ENCODE measurements at regions not wholly inside any gene's neighbourhood (a gene's known extent, or its start where the extent isn't known, plus 50 kb on each side); places are given as distances from the start of the nearest gene placed in this dataset.

DNA sequence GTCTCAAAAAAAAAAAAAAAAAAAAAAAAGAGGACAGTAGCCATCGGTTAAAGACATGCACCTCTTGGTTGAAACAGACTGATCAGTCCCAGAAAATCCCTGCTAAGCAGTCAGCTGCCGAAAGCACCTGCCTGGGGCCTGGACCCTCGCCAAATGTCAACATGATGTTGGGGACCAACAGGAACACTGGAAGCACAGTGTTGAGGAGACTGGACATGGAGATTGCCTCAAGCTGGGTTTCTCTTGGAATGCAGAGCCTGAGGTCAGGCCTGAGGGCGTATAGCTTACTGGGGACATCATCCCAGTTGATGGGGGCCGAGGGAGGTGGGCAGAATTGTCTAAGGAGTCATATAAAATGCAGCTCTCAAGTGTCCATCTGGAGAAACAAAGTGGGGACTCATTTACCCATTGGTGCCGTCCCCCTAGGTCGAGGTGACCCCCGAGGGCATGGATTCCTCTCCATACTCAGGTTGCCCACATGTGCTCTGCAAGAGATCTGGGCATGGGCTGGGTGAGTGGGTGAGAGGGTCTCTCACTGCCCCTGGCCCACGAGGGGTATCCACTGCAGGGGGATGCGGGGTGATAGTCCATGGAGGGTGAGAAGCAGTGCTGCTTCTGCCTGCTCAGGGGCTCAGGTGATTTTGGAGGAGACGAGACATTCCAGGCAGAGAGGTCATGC lies 164.5 kb downstream of the URI1 start:
- Histone ChIP-seq H3K36me3 (no peaks in the 10 kb centered on the region), H3K4me1 (no peaks in the 10 kb centered on the region), H3K4me3 (no peak overlapping the region), H3K27me3 (ENCODE audit: low read depth) (peaks cover 4% of the 10 kb centered on the region), H3K9me3 (no peaks in the 10 kb centered on the region), H3K27ac (no peak overlapping the region)
- intact Hi-C loops (cut with DNase I), result no loop called here
- DNase-seq (no peak), ATAC-seq (no peak)
- TF ChIP-seq, protein P1, sequence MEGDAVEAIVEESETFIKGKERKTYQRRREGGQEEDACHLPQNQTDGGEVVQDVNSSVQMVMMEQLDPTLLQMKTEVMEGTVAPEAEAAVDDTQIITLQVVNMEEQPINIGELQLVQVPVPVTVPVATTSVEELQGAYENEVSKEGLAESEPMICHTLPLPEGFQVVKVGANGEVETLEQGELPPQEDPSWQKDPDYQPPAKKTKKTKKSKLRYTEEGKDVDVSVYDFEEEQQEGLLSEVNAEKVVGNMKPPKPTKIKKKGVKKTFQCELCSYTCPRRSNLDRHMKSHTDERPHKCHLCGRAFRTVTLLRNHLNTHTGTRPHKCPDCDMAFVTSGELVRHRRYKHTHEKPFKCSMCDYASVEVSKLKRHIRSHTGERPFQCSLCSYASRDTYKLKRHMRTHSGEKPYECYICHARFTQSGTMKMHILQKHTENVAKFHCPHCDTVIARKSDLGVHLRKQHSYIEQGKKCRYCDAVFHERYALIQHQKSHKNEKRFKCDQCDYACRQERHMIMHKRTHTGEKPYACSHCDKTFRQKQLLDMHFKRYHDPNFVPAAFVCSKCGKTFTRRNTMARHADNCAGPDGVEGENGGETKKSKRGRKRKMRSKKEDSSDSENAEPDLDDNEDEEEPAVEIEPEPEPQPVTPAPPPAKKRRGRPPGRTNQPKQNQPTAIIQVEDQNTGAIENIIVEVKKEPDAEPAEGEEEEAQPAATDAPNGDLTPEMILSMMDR (IDR thresholded peaks at IDR 0.05), result no peak

DNA sequence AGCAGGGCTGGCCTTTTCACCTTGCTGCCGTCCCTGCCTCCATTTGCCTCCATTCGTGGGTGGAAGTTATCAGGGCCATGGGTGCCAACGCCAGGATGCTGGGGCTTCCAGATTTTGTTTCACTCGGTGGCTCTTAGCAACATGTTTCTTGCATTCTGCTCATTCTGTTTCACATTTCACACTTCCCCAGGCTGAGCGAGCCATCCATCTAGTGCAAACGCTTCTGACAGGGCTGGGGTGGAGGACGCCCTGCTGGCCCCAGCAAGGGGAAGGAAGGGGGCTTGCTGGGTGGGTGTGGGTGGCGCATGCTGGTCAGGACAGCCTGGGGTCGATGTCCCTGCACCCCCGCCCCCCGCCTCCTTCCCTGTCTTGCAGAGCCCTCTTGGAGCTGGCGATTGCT lies 165.2 kb downstream of the URI1 start:
- H3K4me3 ChIP-seq, result no peak overlapping the region
- no peaks in the 10 kb centered on the region for H3K9me3 ChIP-seq
- ATAC-seq (no peak), DNase-seq (no peak)
- peaks cover 4% of the 10 kb centered on the region for H3K27me3 ChIP-seq (ENCODE audit: low read depth)
- no peaks in the 10 kb centered on the region for H3K4me1 ChIP-seq
- no peaks in the 10 kb centered on the region for H3K36me3 ChIP-seq
- TF ChIP-seq, protein P1 (IDR thresholded peaks at IDR 0.05), result no peak
- intact Hi-C loops (cut with DNase I), result no loop called here
- no peak overlapping the region for H3K27ac ChIP-seq

DNA sequence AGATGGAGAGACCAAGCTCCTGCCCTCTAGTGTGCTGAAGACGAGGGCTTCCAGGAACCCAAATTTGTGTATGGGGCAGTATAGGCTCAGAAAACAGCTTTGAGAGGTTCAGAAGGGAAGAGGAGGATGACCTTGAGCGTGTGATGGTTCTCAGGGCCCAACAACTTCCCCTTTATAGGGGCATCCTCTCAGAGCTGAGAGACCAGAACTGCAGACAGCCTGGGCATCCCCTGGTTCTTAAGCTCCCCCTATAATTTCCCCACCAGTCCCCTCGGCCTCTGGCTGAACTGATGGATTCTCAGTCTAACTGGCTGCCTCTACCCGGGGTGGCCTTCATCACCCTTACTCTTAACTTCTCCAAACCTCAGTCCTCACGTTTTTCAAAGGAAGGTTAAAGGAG lies 167.5 kb downstream of the URI1 start:
- TF ChIP-seq, protein P1 (IDR thresholded peaks at IDR 0.05), result no peak
- ATAC-seq, result no peak
- Histone ChIP-seq H3K36me3 (no peaks in the 10 kb centered on the region), H3K9me3 (no peaks in the 10 kb centered on the region), H3K4me1 (no peaks in the 10 kb centered on the region), H3K27me3 (ENCODE audit: low read depth) (peaks cover 8% of the 10 kb centered on the region), H3K4me3 (no peak overlapping the region), H3K27ac (no peak overlapping the region)
- DNase-seq, result no peak
- intact Hi-C loops (cut with DNase I), result no loop called here

DNA sequence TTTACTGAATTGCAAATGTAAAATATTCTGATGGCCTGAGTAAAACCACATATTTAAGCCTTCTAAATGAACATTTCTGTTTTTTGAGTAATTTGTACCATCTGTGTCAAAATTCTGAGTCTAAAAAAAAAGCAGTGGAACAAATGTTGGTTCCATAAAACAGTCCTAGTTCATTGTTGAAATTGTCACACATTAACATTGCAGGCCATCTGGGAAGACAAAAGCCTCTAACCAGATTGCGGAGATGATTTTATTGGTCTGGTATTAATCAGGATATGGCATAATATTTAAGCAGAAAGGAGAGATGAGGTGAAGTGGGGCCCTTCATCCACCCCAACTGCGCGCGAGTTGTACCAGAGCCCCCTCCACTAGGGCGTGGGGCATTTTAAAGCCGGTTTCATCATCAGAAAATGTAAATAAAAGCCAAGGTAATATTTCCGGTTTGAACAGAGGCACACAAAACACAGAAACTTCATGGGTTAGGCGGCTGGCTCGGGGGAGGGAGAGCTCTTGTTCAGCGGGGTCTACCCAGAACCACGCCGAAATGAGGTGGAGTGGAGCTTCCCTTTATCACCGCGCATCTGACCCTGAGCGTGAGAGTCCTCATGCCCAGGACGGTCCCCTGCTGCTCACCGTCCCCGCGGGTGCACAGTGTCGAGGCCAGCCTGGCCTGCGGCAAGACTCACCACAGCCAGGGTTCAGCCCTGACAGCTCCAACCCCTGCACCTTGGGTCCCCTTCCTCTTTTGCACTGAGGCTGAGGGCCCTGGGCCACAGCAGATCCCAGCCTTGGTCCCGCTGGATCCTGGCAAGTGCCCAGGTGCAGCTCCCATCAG lies 169.2 kb downstream of the URI1 start:
- Histone ChIP-seq H3K4me3 (no peak overlapping the region), H3K36me3 (no peaks in the 10 kb centered on the region), H3K27ac (no peak overlapping the region), H3K4me1 (no peaks in the 10 kb centered on the region), H3K9me3 (no peaks in the 10 kb centered on the region), H3K27me3 (ENCODE audit: low read depth) (peaks cover 5% of the 10 kb centered on the region)
- intact Hi-C loops (cut with DNase I), result no loop called here
- ATAC-seq, result peak in 1 of 2 donors; percentile 23
- DNase-seq, result no peak
- TF ChIP-seq, protein P1 (IDR thresholded peaks at IDR 0.05), result no peak

DNA sequence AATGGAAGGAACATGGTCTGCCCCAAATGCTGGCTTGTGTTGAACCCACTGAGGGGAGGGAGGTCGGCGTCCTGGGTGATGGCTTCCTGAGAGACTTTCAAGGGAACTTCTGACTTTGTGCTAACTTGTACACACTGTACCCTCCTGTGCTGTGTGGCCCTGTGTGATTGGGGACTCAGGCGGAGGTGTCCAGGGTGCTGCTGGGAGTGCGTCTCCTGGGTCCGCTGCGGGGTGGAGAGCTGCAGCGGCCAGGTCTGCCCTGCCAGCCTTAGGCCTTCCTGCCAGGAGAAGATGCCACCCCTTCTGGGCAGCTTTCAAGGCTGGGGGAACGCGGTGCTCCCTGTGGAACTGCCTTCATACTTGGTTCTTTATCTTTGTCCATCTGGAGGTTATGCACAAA lies 170.1 kb downstream of the URI1 start:
- intact Hi-C loops (cut with DNase I), result no loop called here
- no peak overlapping the region for H3K4me3 ChIP-seq
- H3K27me3 ChIP-seq (ENCODE audit: low read depth), result peaks cover 5% of the 10 kb centered on the region
- TF ChIP-seq, protein P1 (IDR thresholded peaks at IDR 0.05), result no peak
- no peaks in the 10 kb centered on the region for H3K9me3 ChIP-seq
- no peak for DNase-seq
- ATAC-seq, result no peak
- no peaks in the 10 kb centered on the region for H3K36me3 ChIP-seq
- H3K4me1 ChIP-seq, result no peaks in the 10 kb centered on the region
- H3K27ac ChIP-seq, result no peak overlapping the region

Data from lower lobe of right lung (tissue), 2 donors.